DMS79 (cell line): ENCODE measurements at regions not wholly inside any gene's neighbourhood (a gene's known extent, or its start where the extent isn't known, plus 50 kb on each side); places are given as distances from the start of the nearest gene placed in this dataset.
"Not testable (repeated sequence)": the region's sequence is repeated elsewhere in the genome, so short reads cannot be mapped to it uniquely, and the experiment has no call there.

Experiments used
- DNase-seq: peaks from one replicate; lab custom pipeline; 2025; lab: John Stamatoyannopoulos, UW

DNA sequence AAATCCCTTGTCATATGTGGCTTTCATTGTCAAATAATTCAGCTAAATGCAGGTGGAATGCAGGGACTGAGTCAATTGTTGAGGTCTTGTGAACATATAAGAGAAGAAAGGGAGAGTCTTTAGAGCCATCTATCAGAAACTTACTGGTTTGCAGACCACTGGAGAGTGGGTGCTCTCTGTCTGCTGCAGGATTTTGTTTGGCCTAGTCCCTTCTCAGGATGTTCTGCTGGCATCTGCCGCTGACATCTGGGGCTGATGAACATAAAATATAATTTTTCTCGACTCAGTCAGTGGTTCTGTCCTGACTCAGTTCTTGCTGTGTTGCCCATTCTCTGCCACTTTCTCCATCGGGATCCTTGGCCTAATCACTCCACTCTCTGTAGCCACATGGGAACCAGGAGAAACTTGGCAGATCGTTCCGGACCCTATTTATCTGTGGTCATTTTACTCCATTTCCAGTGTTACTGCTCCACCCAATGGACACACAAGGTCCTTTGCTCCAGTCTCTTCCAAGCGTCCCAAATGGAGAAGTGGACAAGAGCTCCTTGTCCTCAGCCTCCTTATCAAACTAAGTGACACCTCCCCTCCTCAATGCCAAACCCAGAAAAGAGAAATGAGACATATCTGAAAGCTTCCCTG lies 436.2 kb downstream of the FAT4 start:
- DNase-seq, result no peak

DNA sequence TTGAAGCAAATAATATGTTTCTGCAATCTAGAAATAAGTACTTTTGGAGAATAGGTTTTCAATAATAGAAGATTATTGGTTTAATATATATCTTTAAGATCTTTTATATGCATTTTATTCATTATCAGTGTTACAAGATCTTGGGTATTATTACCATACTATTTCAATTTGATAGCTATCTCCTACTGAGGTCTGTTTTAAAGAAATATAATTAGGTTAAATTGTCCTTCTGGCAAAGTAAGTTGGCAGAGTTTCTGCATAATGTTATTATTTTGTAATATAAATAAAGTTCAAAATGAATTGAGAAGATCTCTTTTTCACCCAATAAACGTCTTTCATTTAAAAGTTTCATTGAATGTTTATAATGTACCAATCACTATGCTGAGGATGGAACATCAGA lies 443.7 kb downstream of the FAT4 start:
- no peak for DNase-seq

DNA sequence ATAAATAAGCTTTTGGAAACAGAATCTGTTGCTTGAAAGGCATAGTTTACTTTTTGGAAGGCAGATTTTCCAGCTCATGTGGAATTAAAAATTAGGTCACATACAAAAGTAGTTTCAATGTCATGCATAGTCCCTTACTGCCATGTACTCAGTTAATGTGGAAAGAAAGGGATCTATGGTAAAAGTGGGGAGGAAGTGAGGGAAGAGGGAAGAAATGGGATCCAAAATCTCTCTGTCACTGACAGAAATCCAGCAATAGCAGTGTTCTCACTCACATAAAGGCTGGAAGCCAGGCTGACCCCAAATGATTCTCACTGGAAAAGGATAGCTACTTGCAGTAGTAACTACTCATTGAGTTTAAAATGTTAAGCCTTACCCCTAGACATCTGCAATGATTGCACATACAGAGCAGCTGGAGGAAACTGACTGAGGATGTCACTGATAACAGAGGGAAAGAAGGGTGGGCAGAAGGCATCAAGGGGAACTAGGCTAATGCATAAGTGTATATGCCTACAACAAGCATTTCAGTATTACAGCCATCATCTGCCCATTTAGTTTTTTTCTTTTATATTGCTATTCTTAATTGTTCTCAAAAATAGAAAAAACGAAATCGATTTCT lies 445.6 kb downstream of the FAT4 start:
- no peak for DNase-seq

DNA sequence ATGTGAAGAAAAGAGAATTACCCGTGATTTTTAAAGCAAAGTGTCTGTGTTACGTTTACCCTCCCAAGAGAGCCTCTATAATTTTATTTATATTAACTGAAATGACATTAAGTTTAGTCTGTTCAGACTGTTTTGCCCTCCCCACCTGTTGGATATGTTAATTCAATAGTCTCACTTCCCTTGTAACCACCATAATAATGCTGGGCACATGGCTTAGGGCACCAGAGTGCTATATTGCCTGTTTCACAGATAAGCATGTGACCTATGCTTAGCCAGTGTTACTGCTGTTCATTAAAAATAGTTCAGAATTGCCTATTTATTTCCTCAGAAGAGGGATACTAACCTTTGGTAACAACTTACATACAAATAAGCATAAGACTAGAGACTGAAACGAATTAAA lies 446.2 kb downstream of the FAT4 start:
- DNase-seq, result no peak

DNA sequence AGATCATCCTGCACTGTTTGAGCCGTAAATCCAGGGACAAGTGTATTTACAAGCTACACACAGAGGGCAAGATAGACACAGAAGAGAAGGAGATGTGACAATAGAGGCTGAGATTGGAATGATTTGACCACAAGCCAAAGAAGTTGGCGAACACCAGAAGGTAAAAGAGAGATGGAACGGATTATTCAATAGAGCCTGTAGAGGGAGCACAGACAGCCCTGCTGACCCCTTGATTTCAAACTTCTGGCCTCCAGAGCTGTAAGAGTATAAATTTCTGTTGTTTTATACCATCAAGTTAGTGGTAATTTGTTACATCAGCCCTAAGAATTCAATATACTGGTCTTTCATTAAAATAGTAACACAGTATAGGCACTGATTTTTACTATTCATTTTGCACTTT lies 447.8 kb downstream of the FAT4 start:
- no peak for DNase-seq

DNA sequence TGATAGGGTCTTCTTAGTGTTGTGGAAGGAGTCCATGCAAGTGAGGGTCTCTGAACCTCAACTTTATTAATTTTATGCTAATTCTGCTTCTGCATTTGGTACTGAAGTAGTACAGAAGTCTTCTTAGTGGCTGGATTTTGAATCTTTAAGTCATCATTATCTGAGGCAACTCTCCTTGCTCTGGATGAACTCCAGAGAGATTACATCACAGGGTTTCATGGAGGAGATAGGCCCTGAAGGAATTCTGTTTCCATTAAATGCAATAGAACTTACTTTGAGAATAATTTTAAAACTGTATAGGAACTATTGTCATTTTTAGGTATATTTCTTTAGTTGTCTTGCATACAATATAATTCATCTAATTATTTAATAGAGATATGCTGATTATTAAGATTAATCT lies 451.2 kb downstream of the FAT4 start:
- no peak for DNase-seq

DNA sequence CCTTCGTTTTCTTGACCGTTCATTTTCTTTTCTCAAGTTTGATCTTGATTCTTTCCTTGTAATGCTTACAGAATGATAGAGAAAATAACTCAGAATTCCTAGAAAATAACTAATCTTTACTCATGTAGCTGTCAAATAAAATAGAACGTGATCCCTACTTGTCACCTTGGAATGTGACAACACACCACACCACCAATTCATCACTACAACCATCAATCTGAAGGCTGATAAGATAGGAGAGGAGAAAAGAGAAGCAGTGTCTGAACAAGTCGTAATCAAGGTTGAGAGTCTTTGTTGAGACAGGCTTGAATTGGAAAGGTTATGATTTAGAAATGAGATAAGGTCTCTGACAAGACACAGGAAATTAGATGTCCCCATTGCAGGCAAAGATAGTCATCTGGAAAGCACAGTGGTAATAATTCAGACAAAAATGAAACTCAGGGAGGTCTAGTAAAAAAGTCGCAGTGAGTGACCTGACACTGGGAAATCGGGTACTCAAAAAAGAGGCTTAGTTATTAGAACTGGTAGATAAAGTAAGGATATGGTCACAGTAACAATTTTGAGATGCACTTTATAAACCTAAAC lies 456.2 kb downstream of the FAT4 start:
- DNase-seq, result no peak

DNA sequence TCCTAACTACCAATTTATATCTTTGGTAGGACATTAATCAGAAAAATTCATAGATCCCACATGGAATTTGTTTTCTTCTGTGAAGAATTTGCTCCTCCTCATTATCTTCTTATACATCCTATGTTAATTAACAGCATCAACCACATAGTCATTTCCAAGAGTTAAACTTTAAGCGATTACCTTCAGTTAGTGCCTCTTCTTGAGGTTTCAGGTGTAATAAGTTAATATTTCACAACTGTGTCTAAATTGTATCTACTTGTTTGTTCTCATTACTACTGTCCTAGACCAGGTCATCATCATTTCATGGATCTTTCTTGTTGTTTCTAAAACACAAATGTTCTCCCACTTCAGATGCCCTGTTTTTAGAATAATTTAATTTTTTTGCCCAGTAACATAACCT lies 457.9 kb downstream of the FAT4 start:
- no peak for DNase-seq

DNA sequence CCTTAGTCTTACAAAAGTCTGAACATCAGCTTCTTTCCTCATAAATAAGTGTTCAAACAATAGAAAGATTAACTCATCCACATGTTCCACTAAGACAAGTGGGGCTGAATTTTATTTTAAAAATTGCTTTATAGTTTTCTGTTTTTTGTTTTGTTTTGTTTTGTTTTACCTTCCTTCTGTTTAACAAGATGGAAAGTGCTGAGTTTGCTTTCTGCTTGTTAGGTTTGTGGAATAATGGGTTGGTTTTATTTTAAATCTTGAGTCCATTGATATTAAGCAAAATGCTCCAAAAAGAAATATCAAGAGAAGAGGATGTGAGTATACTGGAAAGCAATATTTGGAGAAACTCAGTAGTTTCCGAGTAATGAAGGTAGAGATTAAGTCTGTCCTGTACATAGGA lies 458.7 kb downstream of the FAT4 start:
- no peak for DNase-seq

DNA sequence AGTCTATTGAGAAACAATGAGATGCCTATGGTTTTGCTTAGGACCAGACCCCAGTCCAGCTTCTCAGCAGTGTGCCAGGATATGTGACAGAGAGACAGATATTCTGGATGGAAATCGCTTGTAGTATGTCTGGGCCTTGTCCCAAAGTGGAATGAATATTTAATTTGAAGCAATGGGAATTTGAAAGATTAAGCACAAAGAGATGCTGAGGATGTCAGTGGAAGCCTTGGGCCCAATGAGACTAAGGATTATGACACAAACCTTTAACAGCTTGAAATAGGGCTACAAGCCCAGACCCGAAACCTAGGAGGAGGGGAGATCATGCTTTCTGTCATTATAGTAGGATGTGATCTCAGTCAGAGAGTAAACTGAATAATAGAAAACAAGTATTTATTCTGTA lies 459.2 kb downstream of the FAT4 start:
- no peak for DNase-seq

DNA sequence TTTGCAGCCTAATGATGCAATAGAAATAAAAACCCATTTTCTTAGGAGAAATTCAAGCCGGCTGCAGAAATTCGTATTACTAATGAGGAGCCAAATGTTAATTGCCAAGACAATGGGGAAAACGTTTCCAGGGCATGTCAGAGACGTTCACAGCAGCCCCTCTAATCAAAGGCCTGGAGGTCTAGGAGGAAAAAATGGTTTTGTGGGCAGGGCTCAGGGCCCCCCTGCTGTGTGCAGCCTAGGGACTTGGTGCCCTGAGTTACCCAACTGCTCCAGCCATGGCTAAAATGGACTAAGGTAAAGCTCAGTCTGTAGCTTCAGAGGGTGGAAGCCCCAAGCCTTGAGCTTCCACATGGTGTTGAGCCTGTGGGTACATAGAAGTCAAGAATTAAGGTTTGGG lies 461.4 kb downstream of the FAT4 start:
- no peak for DNase-seq

DNA sequence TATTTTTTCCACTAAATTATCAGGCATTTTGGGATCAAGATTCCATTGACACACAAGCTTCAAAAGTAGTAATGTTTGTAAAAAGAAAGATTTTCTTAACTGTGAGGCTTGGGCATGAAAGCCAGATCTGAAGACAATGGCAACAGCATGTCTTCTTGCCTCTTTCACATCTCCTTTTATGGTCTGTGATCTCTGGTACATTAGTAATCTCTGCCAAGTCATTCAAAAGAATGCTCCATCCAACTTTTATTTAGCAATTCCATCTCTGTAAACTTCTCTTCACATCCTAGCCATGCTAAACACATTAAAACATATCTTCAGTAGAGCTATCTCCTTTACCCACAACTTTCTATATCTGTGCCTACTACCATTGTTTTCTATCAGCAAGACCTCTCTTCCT lies 465.4 kb downstream of the FAT4 start:
- DNase-seq, result no peak

DNA sequence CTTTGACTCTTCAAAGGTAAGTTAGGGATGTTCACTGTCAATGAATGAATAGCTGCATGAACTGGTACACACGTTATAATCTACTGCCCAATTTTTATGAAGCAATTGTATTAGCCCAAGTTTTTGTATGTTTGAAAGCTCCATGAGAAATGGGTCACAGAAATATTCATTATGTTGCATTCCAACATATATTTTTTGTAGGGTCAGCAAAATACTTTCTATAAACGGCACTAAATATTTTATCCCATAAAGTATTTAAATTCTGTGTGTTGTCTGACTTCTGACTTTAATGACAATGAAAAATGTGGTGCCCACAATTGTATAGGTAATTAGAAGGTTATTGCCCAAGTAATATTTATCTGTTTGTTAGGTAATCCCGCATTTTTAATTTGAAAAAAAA lies 466.0 kb downstream of the FAT4 start:
- no peak for DNase-seq

DNA sequence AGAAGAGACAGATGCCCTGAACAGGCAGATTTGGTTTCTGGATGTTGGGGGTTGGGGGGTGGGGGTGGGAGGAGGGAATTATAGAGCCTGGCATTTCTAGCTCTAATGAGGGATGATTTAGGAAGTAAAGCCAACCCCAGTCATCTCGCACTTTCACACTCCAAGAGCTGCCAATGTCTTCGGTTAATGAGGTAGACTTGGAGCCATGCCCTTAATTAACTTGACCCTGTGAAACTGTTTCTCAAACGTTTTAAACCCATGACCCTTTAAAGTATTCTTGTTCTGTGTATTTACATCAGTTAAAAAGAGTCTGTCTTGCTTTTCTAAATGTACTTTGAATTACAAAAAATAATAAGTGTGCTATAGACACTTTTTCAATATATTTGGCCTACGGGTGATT lies 466.9 kb downstream of the FAT4 start:
- DNase-seq, result no peak

DNA sequence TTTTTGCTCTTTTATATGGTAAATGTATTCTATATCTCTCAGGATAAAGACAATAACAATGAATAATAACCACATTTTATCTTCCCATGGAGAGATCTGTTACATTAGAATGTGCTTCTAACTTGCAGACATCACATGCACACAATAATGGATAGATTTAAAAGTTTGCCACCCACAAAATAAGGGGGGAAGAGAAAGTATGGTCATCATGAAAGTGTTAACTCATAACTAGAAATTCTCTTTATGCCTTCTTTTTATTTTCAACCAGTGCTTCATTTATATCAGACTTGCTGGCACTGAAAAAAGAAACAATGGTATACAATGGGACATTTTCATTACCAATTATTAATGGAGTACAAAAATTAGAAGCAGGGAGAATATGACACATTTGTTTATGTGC lies 470.0 kb downstream of the FAT4 start:
- no peak for DNase-seq

DNA sequence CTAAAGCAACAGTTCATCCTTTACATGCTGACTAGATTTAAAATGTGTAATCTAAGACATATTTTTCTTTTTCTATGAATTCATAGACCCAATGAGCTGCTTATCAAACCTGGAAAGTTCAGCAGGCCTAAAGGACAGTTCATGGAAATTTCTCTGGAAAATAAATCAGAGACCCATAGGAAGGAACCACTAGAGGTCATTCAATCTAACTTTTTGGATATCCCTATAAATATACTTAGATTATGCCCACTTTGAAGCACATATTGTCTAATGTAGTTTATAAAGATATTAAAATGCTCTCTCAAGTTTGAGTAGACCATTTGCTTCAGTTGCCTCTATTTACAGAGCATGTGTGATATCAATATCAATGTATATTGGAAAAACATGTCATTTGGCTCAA lies 473.0 kb downstream of the FAT4 start:
- DNase-seq, result no peak

DNA sequence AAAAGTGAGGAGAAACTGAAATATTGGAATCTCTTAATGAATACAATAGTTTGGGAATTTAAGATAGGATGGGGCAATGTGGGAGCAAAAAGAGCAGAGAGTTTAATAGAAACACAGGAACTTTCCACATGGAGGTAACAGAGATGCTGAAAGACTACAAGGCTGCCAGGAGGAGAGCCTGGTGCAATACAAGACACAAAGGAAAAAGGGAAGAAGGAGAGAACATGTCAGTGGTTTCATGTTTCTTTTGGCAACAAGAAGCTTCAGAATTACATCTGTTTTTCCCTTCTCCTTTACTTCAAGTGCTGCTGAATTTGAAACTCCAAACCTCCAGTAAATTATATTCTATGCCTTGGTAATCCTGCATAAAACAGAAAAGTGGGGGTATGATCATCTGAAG lies 474.3 kb downstream of the FAT4 start:
- DNase-seq, result no peak

DNA sequence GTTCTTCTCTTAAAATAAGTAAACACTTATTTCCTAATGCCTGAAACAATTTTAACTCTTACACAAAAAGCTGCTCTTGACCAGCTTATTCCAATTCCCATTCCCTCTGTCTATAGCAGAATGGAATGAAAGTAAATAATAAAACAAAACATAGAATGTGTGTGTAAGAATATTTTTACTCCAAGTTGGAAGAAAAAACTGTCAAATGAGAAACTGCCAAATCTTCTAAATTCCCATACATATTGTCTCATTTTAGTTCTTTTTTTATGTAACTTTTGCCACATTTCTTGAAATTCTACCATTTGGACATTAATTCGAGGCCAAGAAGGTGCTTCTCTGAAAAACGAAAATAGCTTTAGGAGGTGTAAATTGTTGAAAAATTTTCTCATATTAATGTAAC lies 477.1 kb downstream of the FAT4 start:
- no peak for DNase-seq

DNA sequence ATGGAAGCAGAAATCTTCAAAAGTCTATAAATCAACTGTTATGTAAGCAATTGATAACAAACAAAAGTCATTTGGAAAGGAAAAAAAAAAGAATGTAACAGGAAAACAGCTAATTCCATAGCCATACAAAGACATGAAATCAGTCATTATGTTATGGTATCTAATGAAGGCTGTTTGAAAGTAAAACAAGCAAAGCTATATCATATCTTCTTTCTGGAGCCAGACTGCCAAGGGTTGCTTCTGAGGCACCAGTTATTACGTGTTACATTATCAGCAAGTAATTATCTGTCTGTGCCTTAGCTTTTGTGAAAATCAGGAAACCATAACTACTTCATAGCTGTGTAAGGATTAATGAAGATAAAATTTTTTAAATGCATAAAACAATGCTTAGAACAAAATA lies 480.2 kb downstream of the FAT4 start:
- no peak for DNase-seq

DNA sequence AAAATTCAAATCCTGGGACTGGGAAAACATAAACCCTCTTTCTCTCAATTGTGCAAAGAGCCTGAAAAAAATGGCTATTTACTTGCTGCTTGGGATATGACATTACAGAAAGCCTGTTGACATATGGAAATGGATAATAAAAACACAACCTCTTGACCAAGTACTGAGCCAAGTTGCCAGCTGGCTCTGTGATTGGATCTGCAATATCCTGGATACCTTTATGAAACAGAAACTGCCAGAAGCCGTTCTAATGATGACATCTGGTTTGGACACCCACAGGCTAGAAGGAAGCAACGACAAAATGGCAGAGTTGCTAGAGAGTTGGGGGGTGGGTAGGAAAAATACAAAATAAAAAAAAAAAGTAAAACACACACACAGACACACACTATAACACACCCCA lies 481.4 kb downstream of the FAT4 start:
- DNase-seq, result no peak

DNA sequence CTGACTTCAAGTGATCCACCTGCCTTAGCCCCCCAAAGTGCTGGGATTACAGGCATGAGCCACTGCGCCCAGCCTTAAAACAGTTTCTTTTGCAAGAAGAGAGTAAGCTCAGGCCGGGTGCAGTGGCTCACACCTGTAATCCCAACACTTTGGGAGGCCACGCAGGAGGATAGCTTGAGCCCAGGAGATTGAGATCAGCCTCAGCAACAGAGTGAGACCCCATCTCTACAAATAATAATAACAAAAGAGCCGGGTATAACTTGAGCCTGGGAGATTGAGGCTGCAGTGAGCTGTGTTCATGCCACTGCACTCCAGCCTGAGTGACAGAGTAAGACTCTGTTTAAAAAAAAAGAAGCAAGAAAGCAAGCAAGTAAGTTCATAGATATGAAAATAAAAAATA lies 482.9 kb downstream of the FAT4 start:
- DNase-seq, result not testable (repeated sequence)

DNA sequence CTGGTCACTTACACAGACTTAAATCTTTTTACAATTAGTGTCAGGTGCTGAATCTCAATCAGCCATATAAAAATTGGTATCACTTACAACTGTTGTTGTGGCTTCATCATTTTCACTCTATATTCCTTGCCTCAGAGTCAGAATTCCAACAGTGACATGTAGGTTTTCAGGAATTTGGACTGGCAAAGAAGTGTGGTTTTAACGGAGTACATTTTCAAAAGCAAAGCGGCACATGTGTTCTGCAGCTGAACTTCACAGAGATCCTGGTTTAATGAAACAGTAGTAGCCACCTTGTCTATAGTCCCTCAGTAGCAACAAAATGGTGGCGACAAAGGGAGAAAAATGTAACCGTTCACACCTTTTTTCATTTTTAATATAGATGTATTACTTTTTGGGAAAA lies 486.6 kb downstream of the FAT4 start:
- DNase-seq, result no peak

DNA sequence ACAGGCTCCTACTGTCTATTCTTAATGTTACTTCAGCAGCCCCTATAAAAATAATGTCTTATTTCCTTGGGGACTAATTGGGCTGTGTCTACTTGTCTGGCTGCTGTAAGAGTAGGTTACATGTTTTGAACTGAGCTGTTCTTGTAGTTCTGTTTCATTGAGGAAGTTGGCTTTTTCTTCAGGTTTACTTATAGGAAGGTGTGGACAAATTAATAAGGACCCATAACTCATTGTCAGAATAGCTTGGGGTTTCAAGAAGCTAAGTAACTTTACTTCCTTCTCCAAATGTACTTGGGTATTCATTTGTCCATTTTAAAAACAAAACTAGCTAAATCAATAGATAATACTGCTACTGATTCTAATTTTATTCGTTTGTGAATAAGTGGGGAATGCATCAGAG lies 487.2 kb downstream of the FAT4 start:
- DNase-seq, result no peak

DNA sequence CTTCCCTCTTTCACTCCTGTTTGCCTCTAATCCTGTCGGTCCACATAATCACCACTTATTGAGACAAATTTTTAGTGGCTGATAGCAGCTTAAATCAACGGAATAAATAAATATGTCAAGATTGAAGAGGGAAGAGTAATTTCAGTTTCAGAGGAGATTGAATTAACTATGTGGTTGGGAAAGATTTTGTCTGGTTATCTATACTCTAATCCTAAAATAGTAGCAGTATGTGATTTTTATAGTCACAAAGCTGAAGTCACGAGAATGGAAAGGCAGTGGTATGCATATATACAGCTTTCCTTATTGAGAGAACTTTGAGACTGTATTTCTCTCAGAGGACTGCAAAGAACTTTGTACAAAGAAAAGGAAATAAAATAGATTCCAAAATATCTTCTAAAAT lies 493.3 kb downstream of the FAT4 start:
- no peak for DNase-seq
